ENCODE measurements at regions not wholly inside any gene's neighbourhood (a gene's known extent, or its start where the extent isn't known, plus 50 kb on each side); places are given as distances from the start of the nearest gene placed in this dataset.

GRCh38 chr18:68596016-68596415 lies 118.9 kb downstream of the TMX3 start:
- no peak for TF ChIP-seq CTCF (IDR thresholded peaks at IDR 0.05; ENCODE audit: low read depth, low read length, missing input control)
- TF ChIP-seq, protein P1, sequence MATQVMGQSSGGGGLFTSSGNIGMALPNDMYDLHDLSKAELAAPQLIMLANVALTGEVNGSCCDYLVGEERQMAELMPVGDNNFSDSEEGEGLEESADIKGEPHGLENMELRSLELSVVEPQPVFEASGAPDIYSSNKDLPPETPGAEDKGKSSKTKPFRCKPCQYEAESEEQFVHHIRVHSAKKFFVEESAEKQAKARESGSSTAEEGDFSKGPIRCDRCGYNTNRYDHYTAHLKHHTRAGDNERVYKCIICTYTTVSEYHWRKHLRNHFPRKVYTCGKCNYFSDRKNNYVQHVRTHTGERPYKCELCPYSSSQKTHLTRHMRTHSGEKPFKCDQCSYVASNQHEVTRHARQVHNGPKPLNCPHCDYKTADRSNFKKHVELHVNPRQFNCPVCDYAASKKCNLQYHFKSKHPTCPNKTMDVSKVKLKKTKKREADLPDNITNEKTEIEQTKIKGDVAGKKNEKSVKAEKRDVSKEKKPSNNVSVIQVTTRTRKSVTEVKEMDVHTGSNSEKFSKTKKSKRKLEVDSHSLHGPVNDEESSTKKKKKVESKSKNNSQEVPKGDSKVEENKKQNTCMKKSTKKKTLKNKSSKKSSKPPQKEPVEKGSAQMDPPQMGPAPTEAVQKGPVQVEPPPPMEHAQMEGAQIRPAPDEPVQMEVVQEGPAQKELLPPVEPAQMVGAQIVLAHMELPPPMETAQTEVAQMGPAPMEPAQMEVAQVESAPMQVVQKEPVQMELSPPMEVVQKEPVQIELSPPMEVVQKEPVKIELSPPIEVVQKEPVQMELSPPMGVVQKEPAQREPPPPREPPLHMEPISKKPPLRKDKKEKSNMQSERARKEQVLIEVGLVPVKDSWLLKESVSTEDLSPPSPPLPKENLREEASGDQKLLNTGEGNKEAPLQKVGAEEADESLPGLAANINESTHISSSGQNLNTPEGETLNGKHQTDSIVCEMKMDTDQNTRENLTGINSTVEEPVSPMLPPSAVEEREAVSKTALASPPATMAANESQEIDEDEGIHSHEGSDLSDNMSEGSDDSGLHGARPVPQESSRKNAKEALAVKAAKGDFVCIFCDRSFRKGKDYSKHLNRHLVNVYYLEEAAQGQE (IDR thresholded peaks at IDR 0.05), result no peak
- TF ChIP-seq YY1 (IDR thresholded peaks at IDR 0.05), result no peak
- TF ChIP-seq, protein P2, sequence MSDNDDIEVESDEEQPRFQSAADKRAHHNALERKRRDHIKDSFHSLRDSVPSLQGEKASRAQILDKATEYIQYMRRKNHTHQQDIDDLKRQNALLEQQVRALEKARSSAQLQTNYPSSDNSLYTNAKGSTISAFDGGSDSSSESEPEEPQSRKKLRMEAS (IDR thresholded peaks at IDR 0.05), result no peak
- no peak for TF ChIP-seq TAF1 (conservative IDR thresholded peaks at IDR 0.05)
- no peak for TF ChIP-seq ATF3 (IDR thresholded peaks at IDR 0.05)
- no peak for TF ChIP-seq SP1 (IDR thresholded peaks at IDR 0.05)
- TF ChIP-seq GABPA (IDR thresholded peaks at IDR 0.05 in 1 of 2, conservative IDR thresholded peaks at IDR 0.05 in 1 of 2), result no peak
- TF ChIP-seq RAD21 (IDR thresholded peaks at IDR 0.05), result no peak
- TF ChIP-seq NR2F2 (IDR thresholded peaks at IDR 0.05), result no peak
- no peak for TF ChIP-seq JUND (IDR thresholded peaks at IDR 0.05)
- no peak for TF ChIP-seq EGR1 (IDR thresholded peaks at IDR 0.05; ENCODE audit: low read depth in 2 of 2)

Measured in liver (tissue), 3 donors.